Stimulated activated CD4-positive, alpha-beta T cell treated with anti-CD3 and anti-CD28 coated beads, Interleukin-4, amount 100 ng/mL, for 48 hours (primary cell): ENCODE measurements at regions not wholly inside any gene's neighbourhood (a gene's known extent, or its start where the extent isn't known, plus 50 kb on each side); places are given as distances from the start of the nearest gene placed in this dataset.
"Not testable (repeated sequence)": the region's sequence is repeated elsewhere in the genome, so short reads cannot be mapped to it uniquely, and the experiment has no call there.

ENCODE experiments used
- DNase-seq, 2 donors: peaks; one replicate each; pipeline ENCODE4 v3.0.0-alpha.2; 2020; ENCODE audit warnings: low read depth in 2 of 2

DNA sequence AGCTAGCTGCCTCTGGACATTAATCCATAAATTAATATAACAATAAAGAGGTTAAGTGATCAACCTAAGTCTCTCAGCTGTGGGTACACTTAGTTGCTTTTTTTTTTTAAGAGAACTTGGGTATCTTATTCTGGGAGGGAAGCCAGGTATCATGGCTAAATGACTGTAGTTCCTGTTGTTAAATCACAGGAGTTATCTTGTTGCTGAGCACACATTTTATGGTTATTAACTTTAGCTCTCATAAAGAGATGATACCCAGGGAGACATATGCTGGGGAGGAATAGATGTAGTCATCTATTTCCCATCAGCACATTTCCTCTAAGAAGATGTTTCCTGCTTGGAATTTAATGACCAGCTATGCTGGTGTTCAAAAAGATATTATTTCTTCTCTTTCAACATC, 227.8 kb downstream of the PTGER3 start:
- no peak for DNase-seq

DNA sequence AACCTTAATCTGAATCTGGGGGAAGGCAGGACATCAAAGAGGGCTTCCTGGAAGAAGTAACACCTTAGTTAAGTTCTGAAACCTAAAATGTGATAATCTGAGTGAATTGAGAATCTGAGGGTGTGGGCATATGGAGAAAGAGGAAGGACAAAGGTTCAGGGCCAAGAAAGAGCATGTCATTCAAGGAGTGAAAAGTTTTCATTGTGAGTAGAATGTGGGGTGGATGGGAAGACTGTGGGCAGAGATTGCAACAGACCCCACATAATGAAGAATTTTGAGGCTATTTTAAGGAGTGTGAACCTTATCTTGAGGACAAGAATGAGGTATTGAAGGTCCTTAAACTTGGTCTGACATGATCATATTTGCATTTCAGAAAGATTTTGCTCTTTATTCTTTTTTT, 227.2 kb downstream of the PTGER3 start:
- no peak for DNase-seq

DNA sequence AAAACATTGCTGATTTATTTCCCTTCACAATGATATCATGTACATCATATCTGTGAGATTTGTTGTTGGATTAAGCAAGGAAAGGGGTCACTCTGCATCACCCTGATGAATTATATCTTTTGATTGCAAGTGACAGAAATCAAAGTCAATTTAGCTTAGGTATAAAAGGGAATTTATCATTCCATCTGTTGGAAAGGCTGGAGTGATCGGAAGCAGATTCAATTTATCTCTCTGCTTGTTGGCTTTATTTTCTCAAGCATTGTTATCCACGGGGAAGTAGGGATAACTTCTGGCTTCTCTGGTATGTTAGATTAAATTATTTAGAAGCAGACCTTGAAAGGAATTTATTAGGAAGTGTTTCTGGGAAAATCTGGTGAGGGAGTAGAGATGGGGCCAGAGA, 226.6 kb downstream of the PTGER3 start:
- no peak for DNase-seq

DNA sequence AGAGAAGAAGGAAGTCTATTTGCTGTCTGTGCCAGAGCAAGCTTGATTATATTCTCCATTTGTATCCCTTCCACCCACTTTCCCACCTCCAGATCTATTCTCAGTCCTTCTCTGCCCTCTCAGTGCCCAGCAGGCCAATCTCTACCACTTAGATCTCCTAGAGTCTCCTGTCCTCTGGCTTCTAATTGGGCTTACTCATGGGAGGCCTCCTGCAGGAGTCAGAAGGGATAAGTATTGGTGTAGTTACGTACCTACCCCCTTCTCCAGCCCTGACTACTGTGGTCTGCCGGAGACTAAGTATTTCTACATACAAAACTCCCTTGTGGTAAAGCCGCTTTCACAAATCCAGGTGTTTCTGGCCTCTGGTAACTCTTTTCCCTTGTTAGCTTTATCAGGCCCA, 221.2 kb downstream of the PTGER3 start:
- DNase-seq: no peak

DNA sequence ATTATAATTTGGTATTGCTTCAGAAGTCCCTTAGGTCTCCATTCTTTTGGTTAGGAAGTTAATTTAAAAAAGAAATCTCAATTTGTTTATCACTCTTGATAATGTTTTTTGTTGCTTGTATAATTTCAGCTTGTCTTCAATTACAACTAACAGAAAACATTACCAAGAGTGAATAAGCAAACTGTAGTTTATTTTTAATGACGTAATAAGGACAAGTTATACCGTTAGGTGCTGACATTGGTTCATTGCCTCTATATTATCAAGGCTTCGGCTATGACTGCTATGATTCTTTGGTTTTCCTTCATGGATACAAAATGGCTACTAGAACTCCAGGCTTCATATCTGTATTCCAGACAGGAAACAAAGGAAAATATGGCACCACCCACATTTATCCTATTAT, 220.6 kb downstream of the PTGER3 start:
- DNase-seq: no peak

DNA sequence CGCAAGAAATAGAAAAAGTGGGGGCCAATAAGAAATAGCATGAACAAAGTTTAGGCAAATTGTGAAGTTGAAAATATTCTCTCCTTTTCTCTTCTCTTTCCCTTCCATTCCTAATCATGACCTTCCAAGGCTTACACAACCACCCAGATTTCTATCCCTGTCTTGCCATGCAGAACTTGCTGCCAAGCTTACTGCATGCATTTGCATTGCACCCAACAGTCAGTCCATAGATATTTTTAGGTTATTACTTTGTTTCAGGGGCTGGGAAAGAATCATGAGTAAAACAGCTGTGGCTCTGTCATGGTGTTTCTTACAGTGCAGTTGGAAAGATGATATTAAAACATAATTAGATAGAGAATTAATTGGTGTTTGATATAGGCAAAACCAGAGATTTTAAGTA, 219.4 kb downstream of the PTGER3 start:
- DNase-seq: no peak

DNA sequence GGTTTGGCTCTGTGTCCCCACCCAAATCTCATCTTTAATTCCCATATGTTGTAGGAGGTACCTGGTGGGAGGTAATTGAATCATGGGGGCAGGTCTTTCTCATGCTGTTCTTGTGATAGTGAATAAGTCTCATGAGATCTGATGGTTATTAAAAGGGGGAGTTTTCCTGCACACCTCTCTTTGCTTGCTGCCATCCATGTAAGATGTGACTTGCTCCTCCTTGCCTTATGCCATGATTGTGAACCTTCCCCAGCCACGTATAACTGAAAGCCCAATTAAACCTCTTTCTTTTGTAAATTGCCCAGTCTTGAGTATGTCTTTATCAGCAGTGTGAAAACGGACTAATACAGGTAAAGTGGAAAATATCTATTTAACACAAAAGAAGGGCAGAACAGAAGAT, 213.3 kb downstream of the PTGER3 start:
- DNase-seq: not testable (repeated sequence)

DNA sequence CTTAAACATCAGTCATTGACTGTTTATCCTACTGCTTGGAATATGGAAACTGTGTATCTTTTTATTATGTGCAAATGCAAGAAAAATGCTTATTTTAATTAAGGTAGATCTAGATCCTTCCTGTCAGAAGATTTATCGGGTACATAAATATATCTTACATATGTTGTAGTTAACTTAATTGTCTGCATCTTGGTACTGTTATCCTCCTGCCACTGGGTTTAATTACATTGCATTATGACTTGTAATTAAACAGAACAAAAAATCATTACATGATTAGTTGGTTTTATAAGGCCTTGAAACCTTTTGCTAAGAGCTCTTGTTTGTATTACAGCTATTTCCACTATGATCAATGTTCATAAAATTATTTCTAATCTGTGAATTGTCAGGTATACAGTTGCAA, 211.2 kb downstream of the PTGER3 start:
- no peak for DNase-seq

DNA sequence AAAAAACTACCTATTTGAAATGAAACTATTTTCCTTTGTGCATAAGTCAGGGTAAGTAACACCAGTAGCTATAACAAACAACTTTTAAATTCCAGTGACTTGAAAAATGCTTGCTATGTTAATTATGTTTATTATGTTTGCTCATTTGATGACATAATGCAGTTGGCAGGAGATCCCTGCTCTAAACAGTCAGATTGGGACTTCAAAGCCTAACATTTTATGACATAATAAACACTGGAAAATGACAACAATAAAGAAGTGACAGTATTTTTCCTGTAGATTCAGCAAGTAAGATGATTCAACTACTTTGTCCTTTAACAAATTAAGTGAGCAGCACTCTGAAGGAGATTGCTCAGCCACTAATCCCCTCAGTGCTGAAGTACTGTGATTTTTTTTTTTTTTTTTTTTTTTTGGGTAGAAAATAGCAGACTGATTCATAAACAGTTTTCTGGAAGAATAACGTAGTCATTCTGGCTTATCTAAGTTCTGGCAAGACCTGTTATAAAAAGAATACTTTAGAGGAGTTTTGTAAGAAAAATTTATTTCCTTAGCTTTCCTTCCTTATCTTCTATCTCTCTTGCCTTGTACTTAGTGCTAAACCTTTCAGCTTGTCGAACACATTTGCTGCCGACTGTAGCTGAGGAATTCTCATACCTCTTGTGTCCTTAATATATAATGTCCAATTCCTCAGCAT, 207.2 kb downstream of the PTGER3 start:
- no peak for DNase-seq

DNA sequence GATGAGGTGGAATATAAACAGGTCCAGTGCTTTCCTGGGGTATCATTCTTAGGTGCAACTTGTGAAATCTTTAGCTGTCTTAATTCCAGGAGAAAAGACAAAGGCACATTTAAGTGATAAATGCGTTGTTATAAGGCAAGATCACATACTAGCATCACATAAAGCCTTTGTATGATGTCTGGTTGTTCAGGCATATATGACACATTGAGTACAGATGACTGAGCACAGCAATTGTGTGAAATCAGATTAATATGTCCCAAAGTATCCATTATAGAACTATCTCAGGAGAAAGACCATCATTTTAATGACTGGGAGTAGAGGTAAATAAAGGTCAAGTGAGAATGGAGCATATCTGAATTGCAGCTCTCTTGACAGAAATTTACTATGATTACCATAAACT, 205.1 kb downstream of the PTGER3 start:
- DNase-seq: no peak

DNA sequence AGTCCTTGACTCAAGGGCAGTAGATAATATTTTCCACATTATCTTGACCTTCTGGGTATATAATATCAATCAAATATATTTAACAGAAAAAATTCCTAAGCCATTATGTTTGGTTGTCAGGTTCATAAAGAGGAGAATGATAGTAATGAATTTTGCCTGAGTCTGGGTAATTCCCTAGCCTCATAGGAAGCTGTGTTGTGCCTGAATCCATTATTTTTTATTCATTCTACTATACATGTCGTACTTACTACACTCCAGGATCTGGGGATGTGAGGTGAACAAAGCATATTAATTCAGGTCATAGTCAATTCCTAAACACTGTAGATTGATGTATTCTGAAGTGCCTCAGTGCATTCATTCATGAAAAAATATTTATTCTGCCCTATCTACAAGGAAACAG, 204.2 kb downstream of the PTGER3 start:
- no peak for DNase-seq

DNA sequence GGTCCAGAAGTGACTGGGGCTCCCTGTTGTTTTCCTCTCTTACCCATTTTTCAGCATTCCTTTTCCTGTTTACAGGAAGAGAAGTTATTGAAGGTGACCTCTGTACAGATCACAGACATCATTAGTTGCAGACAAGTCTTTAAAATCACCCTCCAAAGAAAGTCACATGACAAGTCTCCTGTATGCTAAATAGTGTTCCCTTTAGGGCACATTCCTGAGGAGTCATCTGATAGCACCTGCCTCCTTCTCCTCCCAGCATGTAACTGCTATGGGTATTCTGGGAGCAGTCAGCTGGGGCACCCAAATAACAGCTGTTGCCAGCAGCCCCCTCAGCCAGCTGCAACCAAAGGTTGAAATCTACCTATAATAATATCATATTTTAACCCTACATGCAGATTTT, 200.6 kb downstream of the PTGER3 start:
- DNase-seq: no peak

DNA sequence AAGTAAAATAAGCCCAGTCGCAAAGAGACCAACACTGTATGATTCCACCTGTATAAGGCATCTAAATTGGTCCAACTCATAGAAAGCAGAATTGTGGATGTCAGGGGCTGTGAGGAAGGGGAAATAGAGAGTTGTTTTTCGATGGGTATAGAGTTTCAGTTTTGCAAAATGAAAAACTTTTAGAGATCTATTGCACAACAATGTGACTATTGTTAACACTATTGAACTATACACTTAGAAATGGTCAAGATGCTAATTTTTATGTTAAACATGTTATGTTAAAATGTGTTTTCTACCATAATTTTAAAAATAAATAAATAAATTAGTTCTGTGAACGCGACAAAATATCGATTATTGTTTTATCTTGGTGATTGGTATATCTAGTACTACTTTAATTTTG, 192.4 kb downstream of the PTGER3 start:
- no peak for DNase-seq

DNA sequence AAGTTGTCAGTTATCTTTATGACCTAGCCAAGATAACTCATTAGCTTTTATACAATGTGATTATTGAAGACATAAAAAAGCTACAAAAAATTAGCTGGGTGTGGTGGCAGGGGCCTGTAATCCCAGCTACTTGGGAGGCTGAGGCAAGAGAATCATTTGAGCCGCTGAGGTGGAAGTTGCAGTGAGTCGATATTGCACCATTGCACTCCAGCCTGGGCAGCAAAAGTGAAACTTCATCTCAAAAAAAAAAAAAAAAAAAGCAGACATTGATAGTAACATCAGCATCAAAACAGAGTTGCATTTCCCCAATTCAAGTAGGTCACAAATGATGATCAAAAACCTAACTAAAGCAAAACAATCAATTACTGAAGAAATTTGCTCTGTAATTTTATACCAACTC, 191.4 kb downstream of the PTGER3 start:
- no peak for DNase-seq

DNA sequence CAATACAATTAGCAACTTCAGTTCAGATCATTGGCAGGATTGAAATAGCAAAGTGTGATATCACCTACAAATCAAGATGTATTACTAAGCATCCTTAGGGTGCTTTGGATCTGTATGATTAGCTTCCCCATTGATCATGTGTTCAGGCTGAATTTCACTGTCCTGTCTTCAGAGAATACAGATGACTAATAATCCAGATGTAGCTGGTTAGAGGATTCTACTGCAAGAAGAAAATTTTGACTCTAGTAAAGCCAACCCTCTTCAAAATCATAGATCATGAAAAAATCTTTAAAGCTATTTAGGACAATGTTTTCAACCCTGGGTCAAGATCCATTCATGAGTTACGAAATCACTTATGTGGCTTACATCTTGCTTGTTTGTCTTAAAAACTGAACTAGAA, 184.4 kb downstream of the PTGER3 start:
- no peak for DNase-seq

DNA sequence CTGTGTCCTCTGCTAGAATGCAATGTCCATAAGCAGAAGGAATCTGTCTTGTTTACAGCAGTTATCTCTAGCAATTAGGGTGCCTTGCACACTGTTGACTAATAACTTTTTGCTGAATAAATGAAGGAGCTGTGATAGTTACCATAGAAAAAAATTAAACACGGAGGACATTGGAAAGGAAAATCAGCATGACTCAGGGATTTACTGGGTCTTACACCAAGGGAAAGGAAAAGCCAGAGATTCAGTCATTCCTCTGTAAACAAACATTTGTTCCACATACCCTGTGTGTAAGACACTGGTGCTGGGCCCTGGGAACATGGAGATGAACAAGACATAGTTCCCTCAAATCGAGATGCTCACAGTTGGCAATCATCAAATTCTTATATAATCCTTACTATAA, 183.3 kb downstream of the PTGER3 start:
- no peak for DNase-seq

DNA sequence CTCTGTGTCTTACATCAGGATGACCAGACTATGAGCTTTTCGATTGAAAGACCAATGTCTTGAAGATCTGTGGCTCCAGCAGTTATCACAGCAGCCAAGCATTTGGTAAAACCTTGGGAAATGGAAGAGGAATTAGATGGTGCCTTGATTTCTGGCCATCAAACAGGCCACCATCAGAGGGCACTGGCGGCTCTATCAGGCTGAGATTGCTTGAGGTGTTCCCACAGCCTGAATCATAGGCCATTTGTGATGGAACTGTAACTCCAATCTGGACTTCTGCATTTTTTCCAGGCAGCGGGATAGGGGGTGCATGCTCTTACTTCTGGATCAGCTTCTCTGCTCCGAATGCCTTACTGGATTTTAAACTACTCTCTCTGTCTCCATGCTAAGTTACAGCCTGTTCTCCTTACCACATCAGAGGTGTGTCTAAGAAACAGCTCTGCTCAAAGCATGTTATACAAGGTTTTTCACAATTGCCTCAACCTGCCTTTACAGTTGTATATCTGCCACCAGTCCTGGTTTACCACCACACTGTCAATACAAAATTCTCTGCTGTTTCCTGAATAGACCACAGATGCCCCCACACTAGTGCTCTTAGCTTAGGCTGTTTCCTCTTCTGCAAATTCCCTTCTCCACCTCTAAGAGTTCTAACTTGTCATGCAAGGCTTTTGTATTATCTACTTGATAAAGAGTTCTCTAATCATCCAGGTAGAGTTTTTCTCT, 180.9 kb downstream of the PTGER3 start:
- no peak for DNase-seq

DNA sequence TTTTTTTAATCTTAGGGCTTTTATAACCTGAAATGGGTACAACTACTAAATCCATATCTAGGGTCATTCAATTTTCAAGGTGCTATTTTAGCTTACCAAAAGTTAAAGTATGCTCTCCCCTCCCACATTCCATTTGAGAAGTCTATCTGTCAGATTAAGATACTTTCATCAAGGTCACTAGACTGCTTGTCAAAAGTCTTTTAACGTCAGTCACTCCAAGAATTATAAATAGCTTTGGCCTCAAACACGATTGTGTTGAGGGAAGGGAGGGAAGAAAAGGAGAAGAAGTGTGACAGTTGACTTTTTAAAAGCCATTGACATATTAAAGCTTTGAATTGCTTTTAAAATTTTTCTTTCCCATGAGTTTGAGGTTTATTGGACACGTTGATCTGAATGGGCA, 175.8 kb downstream of the PTGER3 start:
- DNase-seq: no peak

DNA sequence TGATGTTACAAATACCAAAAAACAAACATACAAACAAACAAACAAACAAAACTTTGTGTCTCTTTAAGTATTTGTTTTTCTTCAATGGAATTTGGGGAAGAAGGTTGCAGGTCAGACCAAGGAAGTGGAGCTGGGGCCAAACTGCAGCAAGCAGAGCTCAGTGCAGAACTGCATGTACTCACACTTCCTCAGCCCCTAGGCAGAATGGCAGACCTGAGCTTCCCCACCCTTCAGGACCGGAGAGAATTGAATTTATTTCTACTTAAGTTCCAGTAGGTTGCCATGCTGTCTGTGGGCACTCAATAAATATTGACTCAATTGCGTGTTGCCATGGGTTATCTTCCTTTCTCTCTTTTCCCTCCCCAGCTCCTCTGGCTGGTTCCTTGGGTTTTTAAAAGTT, 173.6 kb downstream of the PTGER3 start:
- DNase-seq: no peak

DNA sequence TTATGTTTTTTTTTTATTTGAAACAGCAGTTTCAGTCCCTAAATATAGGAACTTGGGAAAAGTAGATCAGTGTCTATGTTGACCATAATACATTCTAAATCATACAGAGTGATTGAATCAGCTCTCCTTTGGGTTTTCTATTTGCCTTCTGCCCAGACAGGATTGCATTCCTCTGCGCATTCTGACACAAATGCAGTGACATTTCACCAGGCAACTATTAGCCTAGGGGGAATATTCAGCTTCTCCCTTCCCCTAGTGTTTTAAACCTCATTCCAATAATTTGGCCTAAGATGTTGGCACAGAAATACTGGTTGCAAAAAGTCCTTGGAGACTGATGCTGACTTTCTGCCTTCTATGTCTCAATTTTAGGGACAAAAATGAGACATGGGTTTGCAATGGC, 172.8 kb downstream of the PTGER3 start:
- DNase-seq: no peak

DNA sequence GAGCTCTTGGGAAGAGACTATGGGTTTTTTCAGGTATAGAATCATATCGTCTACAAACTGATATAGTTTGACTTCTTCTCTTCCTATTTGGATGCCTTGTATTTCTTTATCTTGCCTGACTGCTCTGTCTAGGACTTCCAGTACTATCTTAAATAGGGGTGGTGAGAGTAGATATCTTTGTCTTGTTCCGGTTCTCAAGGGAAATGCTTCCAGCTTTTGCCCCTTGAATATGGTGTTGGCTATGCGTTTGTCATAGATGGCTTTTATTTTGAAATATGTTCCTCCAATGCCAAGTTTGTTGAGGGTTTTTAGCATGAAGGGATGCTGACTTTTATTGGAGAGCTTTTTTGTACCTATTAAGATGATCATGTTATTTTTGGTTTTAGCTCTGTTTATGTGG, 170.3 kb downstream of the PTGER3 start:
- DNase-seq: no peak

DNA sequence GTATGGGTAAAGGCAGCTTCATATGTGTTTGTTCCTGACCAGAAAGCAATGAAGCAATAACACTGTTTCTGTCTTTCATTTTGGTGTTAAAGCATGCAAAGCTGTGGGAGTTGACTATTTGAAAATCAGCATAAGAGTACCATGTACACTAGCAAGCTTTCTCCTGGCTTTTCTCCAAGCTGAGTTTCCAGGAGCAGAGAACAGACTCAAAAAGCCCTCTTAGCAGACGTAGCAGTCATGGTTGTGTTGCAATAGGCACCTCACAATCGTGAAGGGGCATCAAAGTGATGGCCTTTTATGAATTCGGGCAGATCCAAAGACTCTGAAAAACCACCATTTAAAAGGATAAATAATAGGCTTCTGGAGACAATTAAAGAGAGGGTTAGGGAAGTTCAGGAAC, 159.7 kb downstream of the PTGER3 start:
- DNase-seq: no peak

DNA sequence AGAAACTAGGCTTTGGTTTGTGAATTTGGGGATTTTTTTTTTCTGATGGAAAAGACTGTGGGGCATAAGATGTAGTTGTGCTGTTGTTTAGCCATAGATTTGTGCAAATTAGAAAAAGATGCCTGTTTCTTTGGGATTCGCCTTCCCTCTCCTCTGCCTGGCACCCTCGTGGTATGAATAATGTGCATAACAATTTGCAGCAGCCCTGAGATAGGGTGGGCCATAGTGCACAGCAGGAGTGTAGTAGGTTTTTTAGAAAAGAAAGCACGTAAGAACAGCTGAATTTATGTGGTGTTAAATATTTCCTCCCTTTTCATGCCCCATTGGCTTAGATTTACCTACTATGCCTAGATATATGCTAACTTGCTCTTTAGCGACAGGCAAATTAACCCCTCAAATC, 158.9 kb downstream of the PTGER3 start:
- DNase-seq: no peak

DNA sequence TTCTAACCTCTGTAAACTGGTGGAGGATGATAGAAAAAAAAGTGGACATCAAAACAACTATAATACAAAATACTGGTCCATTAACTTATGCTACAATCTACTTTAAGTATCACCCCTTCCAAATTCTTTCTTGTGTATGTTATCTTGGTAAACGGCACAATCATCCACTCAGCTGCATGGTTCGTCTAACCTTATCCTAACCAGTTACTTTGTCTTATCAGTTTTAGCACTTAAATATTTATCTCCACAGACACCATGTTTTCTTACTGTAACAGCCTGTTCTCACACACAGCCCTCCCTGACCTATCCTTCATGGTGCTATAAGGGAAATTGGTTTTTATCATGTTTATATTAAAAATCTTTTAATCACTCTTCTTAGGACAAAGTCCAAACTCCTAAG, 157.2 kb downstream of the PTGER3 start:
- no peak for DNase-seq
